CD4-positive, alpha-beta T cell (primary cell): ENCODE measurements at regions not wholly inside any gene's neighbourhood (a gene's known extent, or its start where the extent isn't known, plus 50 kb on each side); places are given as distances from the start of the nearest gene placed in this dataset.

Experiments used
- ATAC-seq: fragments of 200-7000 bp; cut with Tn5 transposase; one replicate; pipeline ENCODE4 v1.10.0; 2022; ENCODE audit warnings: mild to moderate bottlenecking; ENCODE audit not compliant: poor library complexity
- CTCF ChIA-PET: fragments of 350-600 bp; sonication (Branson Sonifier 250); formaldehyde crosslinking; loops from one replicate; lab custom pipeline; 2021; ENCODE audit warnings: antibody characterized with exemption, inconsistent platforms; lab: Charles Lee
- POLR2A ChIA-PET: fragments of 350-600 bp; sonication (Branson Sonifier 250); formaldehyde crosslinking; loops from one replicate; lab custom pipeline; 2021; ENCODE audit warnings: antibody characterized with exemption, inconsistent platforms; lab: Charles Lee
- DNase-seq, 14 experiments: peaks; one replicate each; pipeline ENCODE4 v3.0.0-alpha.2; 2013 to 2020; ENCODE audit warnings: mixed read lengths in 2 of 14
- H3K27ac ChIP-seq, 2 donors: one replicate each; pipeline versions ENCODE4 v1.5.1 to v1.7.0; 2013; ENCODE audit warnings: low read length in 2 of 2, low read depth in 1 of 2, mild to moderate bottlenecking in 1 of 2
- H3K27me3 ChIP-seq, 2 experiments: 1 replicate in 1 of 2; 2 replicates in 1 of 2; pipeline versions ENCODE4 v1.6.1 to v1.7.0; 2013; ENCODE audit warnings: low read length in 2 of 2, control low read depth in 1 of 2, mild to moderate bottlenecking in 1 of 2, moderate library complexity in 1 of 2; ENCODE audit not compliant: insufficient read depth in 2 of 2, control insufficient read depth in 1 of 2
- H3K36me3 ChIP-seq: one replicate; pipeline ENCODE4 v1.6.1; 2013; ENCODE audit warnings: low read length, control low read depth; ENCODE audit not compliant: insufficient read depth
- H3K4me1 ChIP-seq: one replicate; pipeline ENCODE4 v1.6.1; 2013; ENCODE audit warnings: low read length, control low read depth; ENCODE audit not compliant: insufficient read depth
- H3K4me3 ChIP-seq: one replicate; pipeline ENCODE4 v1.5.1; 2013; ENCODE audit warnings: mild to moderate bottlenecking, low read length, moderate library complexity
- H3K9me3 ChIP-seq, 2 experiments: 1 replicate in 1 of 2; 2 replicates in 1 of 2; pipeline versions ENCODE4 v1.6.1 to v1.7.0; 2013; ENCODE audit warnings: low read length in 2 of 2, mild to moderate bottlenecking in 2 of 2, control low read depth in 1 of 2, moderate library complexity in 1 of 2; ENCODE audit not compliant: control insufficient read depth in 1 of 2, insufficient read depth in 1 of 2
- H3K27ac Mint-ChIP-seq: one replicate; pipeline ENCODE4 v1.8.0; 2020; ENCODE audit warnings: mixed read lengths
- H3K27me3 Mint-ChIP-seq: one replicate; pipeline ENCODE4 v1.8.0; 2021; ENCODE audit warnings: mixed read lengths
- H3K36me3 Mint-ChIP-seq: one replicate; pipeline ENCODE4 v1.8.0; 2021; ENCODE audit warnings: low read depth, mixed read lengths
- H3K4me1 Mint-ChIP-seq: one replicate; pipeline ENCODE4 v1.8.0; 2021; ENCODE audit warnings: low read depth, mixed read lengths
- H3K4me3 Mint-ChIP-seq: one replicate; pipeline ENCODE4 v1.8.0; 2020; ENCODE audit warnings: mild to moderate bottlenecking, mixed read lengths
- H3K9me3 Mint-ChIP-seq: one replicate; pipeline ENCODE4 v1.8.0; 2020; ENCODE audit warnings: mixed read lengths
- CTCF ChIP-seq: fragments of 200-600 bp; IDR thresholded peaks from one replicate; pipeline ENCODE4 v1.8.0; 2022; ENCODE audit warnings: antibody characterized with exemption, mild to moderate bottlenecking
- intact Hi-C, 2 experiments: fragments of 100-400 bp; cut with DNase I in 1 of 2; cut with micrococcal nuclease in 1 of 2; formaldehyde crosslinking; loops; one replicate each; pipeline versions ENCODE4 v1.15.1 to v1.9.0; 2023 to 2025; cut with DNase I, micrococcal nuclease

GRCh38 chr12:107319533-107320032, 226.2 kb upstream of the CRY1 start:
- peak overlapping the region; percentile 95 for H3K4me3 ChIP-seq
- H3K9me3 ChIP-seq, result no peaks in the 10 kb centered on the region
- DNase-seq (peak in 8 of 14 experiments; percentile 19 to 66 (median 22)), ATAC-seq (no peak)
- no peaks in the 10 kb centered on the region for H3K27me3 ChIP-seq
- no peaks in the 10 kb centered on the region for H3K27me3 Mint-ChIP-seq
- H3K4me1 Mint-ChIP-seq, result peaks cover 47% of the 10 kb centered on the region
- intact Hi-C loops, result loop anchor here (2.0 to 10.0 kb wide), 8 partner anchors 49 to 1835 kb away; partner anchors contain the start of genes CRY1 (in 1 of the 2), POLR3B (in 1 of the 2) and TCP11L2 (in 1 of the 2)
- peak overlapping the region; percentile 92 for H3K4me3 Mint-ChIP-seq
- H3K27ac ChIP-seq, result no peak overlapping the region
- peaks cover 40% of the 10 kb centered on the region for H3K4me1 ChIP-seq
- CTCF ChIA-PET, result interaction anchor here (0.7 to 1.5 kb wide), 2 partner anchors 15 to 53 kb away, joined by 3 to 5 read pairs; no protein-coding TSS in a partner anchor
- H3K27ac Mint-ChIP-seq, result peak overlapping the region; percentile 93
- H3K36me3 Mint-ChIP-seq, result peaks cover 20% of the 10 kb centered on the region
- H3K36me3 ChIP-seq, result no peaks in the 10 kb centered on the region
- no peak for TF ChIP-seq CTCF
- POLR2A ChIA-PET, result interaction anchor here (0.6 to 7.8 kb wide), 10 partner anchors 10 to 226 kb away, joined by 3 to 192 read pairs (median 14); partner anchors contain the start of gene CRY1
- no peaks in the 10 kb centered on the region for H3K9me3 Mint-ChIP-seq

GRCh38 chr12:107320033-107320928, 226.9 kb upstream of the CRY1 start:
- H3K36me3 ChIP-seq, result no peaks in the 10 kb centered on the region
- H3K4me3 ChIP-seq, result peak overlapping the region; percentile 95
- DNase-seq, result peak; percentile 66 to 93 (median 80)
- H3K9me3 ChIP-seq, result no peaks in the 10 kb centered on the region
- no peaks in the 10 kb centered on the region for H3K9me3 Mint-ChIP-seq
- H3K27ac Mint-ChIP-seq, result peak overlapping the region; percentile 93
- peaks cover 54% of the 10 kb centered on the region for H3K4me1 Mint-ChIP-seq
- peak; percentile 58 for ATAC-seq
- peak overlapping the region; percentile 21 to 70 for H3K27ac ChIP-seq
- TF ChIP-seq CTCF, result no peak
- peaks cover 20% of the 10 kb centered on the region for H3K36me3 Mint-ChIP-seq
- H3K27me3 ChIP-seq, result no peaks in the 10 kb centered on the region
- peaks cover 43% of the 10 kb centered on the region for H3K4me1 ChIP-seq
- H3K4me3 Mint-ChIP-seq, result peak overlapping the region; percentile 92
- intact Hi-C loops, result loop anchor here (2.0 to 5.0 kb wide), 4 partner anchors 49 to 1017 kb away; partner anchors contain the start of genes POLR3B (in 1 of the 2) and TCP11L2 (in 1 of the 2)
- ChIA-PET POLR2A (interaction anchor here (0.6 to 7.8 kb wide), 25 partner anchors 8 to 364 kb away, joined by 3 to 192 read pairs (median 4); partner anchors contain the start of genes CRY1 and TMEM263), CTCF (interaction anchor here (0.6 to 2.5 kb wide), 5 partner anchors 16 to 308 kb away, joined by 3 to 7 read pairs (median 5); no protein-coding TSS in a partner anchor)
- no peaks in the 10 kb centered on the region for H3K27me3 Mint-ChIP-seq
